ENCODE measurements at regions not wholly inside any gene's neighbourhood (a gene's known extent, or its start where the extent isn't known, plus 50 kb on each side); places are given as distances from the start of the nearest gene placed in this dataset.

GRCh38 chr1:56397409-56397808 lies 182.0 kb downstream of the PLPP3 start:
- no peaks in the 10 kb centered on the region for H3K4me1 ChIP-seq (ENCODE audit: control insufficient read depth, insufficient read depth, low read length, poor library complexity, severe bottlenecking)

DNA sequence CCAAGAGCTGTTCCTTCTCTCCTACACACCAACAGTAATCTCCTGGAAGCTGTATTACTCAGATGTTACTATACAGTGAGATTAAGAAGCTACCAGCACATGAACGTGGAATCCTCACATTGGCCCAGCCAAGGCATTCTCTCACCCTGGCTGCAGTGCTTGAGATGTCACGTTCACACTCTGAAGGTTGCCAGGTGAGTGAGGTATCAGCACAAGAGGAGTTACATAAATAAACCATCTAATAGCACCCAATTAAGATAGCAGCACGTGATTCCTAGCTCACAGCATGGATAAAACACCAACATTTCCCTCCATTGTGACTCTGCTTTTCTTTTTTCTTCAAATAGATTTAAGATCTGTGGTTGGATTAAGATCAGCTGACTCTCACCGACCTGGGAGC lies 182.8 kb downstream of the PLPP3 start:
- no peaks in the 10 kb centered on the region for H3K9me3 ChIP-seq (ENCODE audit: control insufficient read depth, low read length)
- H3K4me3 ChIP-seq (ENCODE audit: insufficient read depth, low read depth, low read length, poor library complexity, severe bottlenecking) = no peak overlapping the region
- no peaks in the 10 kb centered on the region for H3K27me3 ChIP-seq (replicated peaks; ENCODE audit: control insufficient read depth, insufficient read depth, low read length, poor library complexity, severe bottlenecking)
- DNase-seq = no peak
- H3K4me1 ChIP-seq (ENCODE audit: control insufficient read depth, insufficient read depth, low read length, poor library complexity, severe bottlenecking) = no peaks in the 10 kb centered on the region
- H3K36me3 ChIP-seq (ENCODE audit: control insufficient read depth, insufficient read depth, low read length) = no peaks in the 10 kb centered on the region
- no peak overlapping the region for H3K27ac ChIP-seq (ENCODE audit: insufficient read depth, low read length, poor library complexity, severe bottlenecking)

More at GRCh38 chr1:56397409-56397808, 182.0 kb downstream of the PLPP3 start:
- Histone ChIP-seq H3K4me3 (ENCODE audit: insufficient read depth, low read depth, low read length, poor library complexity, severe bottlenecking) (no peak overlapping the region), H3K9me3 (ENCODE audit: control insufficient read depth, low read length) (no peaks in the 10 kb centered on the region), H3K27ac (ENCODE audit: insufficient read depth, low read length, poor library complexity, severe bottlenecking) (no peak overlapping the region), H3K27me3 (replicated peaks; ENCODE audit: control insufficient read depth, insufficient read depth, low read length, poor library complexity, severe bottlenecking) (no peaks in the 10 kb centered on the region), H3K36me3 (ENCODE audit: control insufficient read depth, insufficient read depth, low read length) (no peaks in the 10 kb centered on the region)
- DNase-seq = no peak

DNA sequence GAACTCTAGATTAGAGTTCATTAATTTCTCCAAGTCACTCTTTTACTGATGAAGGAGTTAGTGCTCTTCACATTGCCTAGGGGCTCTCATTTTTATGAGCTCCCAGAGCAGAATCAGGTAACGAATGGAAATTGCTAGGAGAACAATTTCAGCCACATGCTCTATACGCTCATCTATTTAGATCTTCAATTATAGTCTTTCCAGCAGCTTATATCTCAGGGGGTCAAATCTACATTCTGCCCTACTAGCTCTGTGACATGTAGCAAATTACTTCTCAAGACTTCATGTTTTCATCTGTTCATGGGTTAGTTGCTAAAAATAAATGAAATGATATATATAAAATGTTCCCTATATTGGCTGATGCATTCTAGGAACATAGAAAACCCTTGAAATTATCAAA lies 183.6 kb downstream of the PLPP3 start:
- H3K36me3 ChIP-seq (ENCODE audit: control insufficient read depth, insufficient read depth, low read length) = no peaks in the 10 kb centered on the region
- no peak overlapping the region for H3K4me3 ChIP-seq (ENCODE audit: insufficient read depth, low read depth, low read length, poor library complexity, severe bottlenecking)
- H3K27ac ChIP-seq (ENCODE audit: insufficient read depth, low read length, poor library complexity, severe bottlenecking) = no peak overlapping the region
- H3K4me1 ChIP-seq (ENCODE audit: control insufficient read depth, insufficient read depth, low read length, poor library complexity, severe bottlenecking) = no peaks in the 10 kb centered on the region
- no peak for DNase-seq
- no peaks in the 10 kb centered on the region for H3K9me3 ChIP-seq (ENCODE audit: control insufficient read depth, low read length)
- no peaks in the 10 kb centered on the region for H3K27me3 ChIP-seq (replicated peaks; ENCODE audit: control insufficient read depth, insufficient read depth, low read length, poor library complexity, severe bottlenecking)

- H3K27me3 ChIP-seq (replicated peaks; ENCODE audit: control insufficient read depth, insufficient read depth, low read length, poor library complexity, severe bottlenecking) = no peaks in the 10 kb centered on the region
- no peaks in the 10 kb centered on the region for H3K4me1 ChIP-seq (ENCODE audit: control insufficient read depth, insufficient read depth, low read length, poor library complexity, severe bottlenecking)
- H3K27ac ChIP-seq (ENCODE audit: insufficient read depth, low read length, poor library complexity, severe bottlenecking) = no peak overlapping the region
- no peaks in the 10 kb centered on the region for H3K9me3 ChIP-seq (ENCODE audit: control insufficient read depth, low read length)
- no peak for DNase-seq
- no peak overlapping the region for H3K4me3 ChIP-seq (ENCODE audit: insufficient read depth, low read depth, low read length, poor library complexity, severe bottlenecking)
- no peaks in the 10 kb centered on the region for H3K36me3 ChIP-seq (ENCODE audit: control insufficient read depth, insufficient read depth, low read length)
These were observed 185.1 kb downstream of the PLPP3 start for GRCh38 chr1:56394298-56394697.

GRCh38 chr1:56390934-56391731 lies 188.2 kb downstream of the PLPP3 start:
- H3K9me3 ChIP-seq (ENCODE audit: control insufficient read depth, low read length) = no peaks in the 10 kb centered on the region
- no peak overlapping the region for H3K27ac ChIP-seq (ENCODE audit: insufficient read depth, low read length, poor library complexity, severe bottlenecking)
- DNase-seq = no peak

GRCh38 chr1:56390232-56390867 lies 189.0 kb downstream of the PLPP3 start:
- Histone ChIP-seq H3K4me1 (ENCODE audit: control insufficient read depth, insufficient read depth, low read length, poor library complexity, severe bottlenecking) (no peaks in the 10 kb centered on the region), H3K36me3 (ENCODE audit: control insufficient read depth, insufficient read depth, low read length) (no peaks in the 10 kb centered on the region), H3K4me3 (ENCODE audit: insufficient read depth, low read depth, low read length, poor library complexity, severe bottlenecking) (no peak overlapping the region), H3K27ac (ENCODE audit: insufficient read depth, low read length, poor library complexity, severe bottlenecking) (no peak overlapping the region), H3K9me3 (ENCODE audit: control insufficient read depth, low read length) (no peaks in the 10 kb centered on the region), H3K27me3 (replicated peaks; ENCODE audit: control insufficient read depth, insufficient read depth, low read length, poor library complexity, severe bottlenecking) (no peaks in the 10 kb centered on the region)
- no peak for DNase-seq

More at GRCh38 chr1:56390934-56391731, 188.2 kb downstream of the PLPP3 start:
- Histone ChIP-seq H3K4me1 (ENCODE audit: control insufficient read depth, insufficient read depth, low read length, poor library complexity, severe bottlenecking) (no peaks in the 10 kb centered on the region), H3K36me3 (ENCODE audit: control insufficient read depth, insufficient read depth, low read length) (no peaks in the 10 kb centered on the region), H3K27me3 (replicated peaks; ENCODE audit: control insufficient read depth, insufficient read depth, low read length, poor library complexity, severe bottlenecking) (no peaks in the 10 kb centered on the region), H3K4me3 (ENCODE audit: insufficient read depth, low read depth, low read length, poor library complexity, severe bottlenecking) (no peak overlapping the region)

- no peaks in the 10 kb centered on the region for H3K27me3 ChIP-seq (replicated peaks; ENCODE audit: control insufficient read depth, insufficient read depth, low read length, poor library complexity, severe bottlenecking)
- H3K4me3 ChIP-seq (ENCODE audit: insufficient read depth, low read depth, low read length, poor library complexity, severe bottlenecking) = no peak overlapping the region
- H3K27ac ChIP-seq (ENCODE audit: insufficient read depth, low read length, poor library complexity, severe bottlenecking) = no peak overlapping the region
- H3K36me3 ChIP-seq (ENCODE audit: control insufficient read depth, insufficient read depth, low read length) = no peaks in the 10 kb centered on the region
- H3K9me3 ChIP-seq (ENCODE audit: control insufficient read depth, low read length) = no peaks in the 10 kb centered on the region
- DNase-seq = no peak
- H3K4me1 ChIP-seq (ENCODE audit: control insufficient read depth, insufficient read depth, low read length, poor library complexity, severe bottlenecking) = no peaks in the 10 kb centered on the region
These were observed 189.6 kb downstream of the PLPP3 start for GRCh38 chr1:56389813-56390212.

DNA sequence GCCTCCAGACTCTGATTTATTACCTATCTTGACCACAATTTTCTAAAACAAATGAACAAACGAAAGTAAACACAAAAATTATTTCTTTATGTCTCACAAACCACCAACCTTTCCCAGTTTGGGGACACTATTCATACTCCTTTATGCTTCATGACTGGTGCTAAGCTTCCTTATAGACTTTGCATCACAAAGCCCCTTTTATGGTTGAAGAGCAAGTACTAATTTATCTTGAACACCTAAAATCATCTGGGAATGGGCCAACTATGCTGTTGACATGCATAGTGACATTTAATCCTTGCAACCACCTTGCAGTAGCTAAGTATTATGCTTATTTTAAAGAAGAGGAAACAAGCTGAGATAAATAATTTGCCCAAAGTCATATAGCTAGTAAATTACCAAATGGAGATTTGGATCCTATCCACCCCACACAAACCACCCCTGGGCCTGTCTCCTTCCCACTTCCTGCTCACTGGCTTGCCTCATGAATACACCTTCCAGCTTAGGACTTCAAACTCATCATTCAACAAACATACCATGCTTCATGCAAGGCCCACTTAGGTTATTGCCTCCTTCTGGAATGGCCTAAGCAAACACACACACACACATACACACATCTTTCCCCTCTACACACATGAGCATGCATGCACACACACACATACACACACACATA lies 192.2 kb downstream of the PLPP3 start:
- Histone ChIP-seq H3K4me1 (ENCODE audit: control insufficient read depth, insufficient read depth, low read length, poor library complexity, severe bottlenecking) (no peaks in the 10 kb centered on the region), H3K9me3 (ENCODE audit: control insufficient read depth, low read length) (no peaks in the 10 kb centered on the region), H3K4me3 (ENCODE audit: insufficient read depth, low read depth, low read length, poor library complexity, severe bottlenecking) (no peak overlapping the region), H3K36me3 (ENCODE audit: control insufficient read depth, insufficient read depth, low read length) (no peaks in the 10 kb centered on the region), H3K27me3 (replicated peaks; ENCODE audit: control insufficient read depth, insufficient read depth, low read length, poor library complexity, severe bottlenecking) (no peaks in the 10 kb centered on the region), H3K27ac (ENCODE audit: insufficient read depth, low read length, poor library complexity, severe bottlenecking) (no peak overlapping the region)
- DNase-seq = no peak

GRCh38 chr1:56385314-56385713 lies 194.0 kb downstream of the PLPP3 start:
- Histone ChIP-seq H3K27me3 (replicated peaks; ENCODE audit: control insufficient read depth, insufficient read depth, low read length, poor library complexity, severe bottlenecking) (no peaks in the 10 kb centered on the region), H3K36me3 (ENCODE audit: control insufficient read depth, insufficient read depth, low read length) (no peaks in the 10 kb centered on the region), H3K27ac (ENCODE audit: insufficient read depth, low read length, poor library complexity, severe bottlenecking) (no peak overlapping the region), H3K4me3 (ENCODE audit: insufficient read depth, low read depth, low read length, poor library complexity, severe bottlenecking) (no peak overlapping the region), H3K4me1 (ENCODE audit: control insufficient read depth, insufficient read depth, low read length, poor library complexity, severe bottlenecking) (no peaks in the 10 kb centered on the region), H3K9me3 (ENCODE audit: control insufficient read depth, low read length) (no peaks in the 10 kb centered on the region)
- no peak for DNase-seq

DNA sequence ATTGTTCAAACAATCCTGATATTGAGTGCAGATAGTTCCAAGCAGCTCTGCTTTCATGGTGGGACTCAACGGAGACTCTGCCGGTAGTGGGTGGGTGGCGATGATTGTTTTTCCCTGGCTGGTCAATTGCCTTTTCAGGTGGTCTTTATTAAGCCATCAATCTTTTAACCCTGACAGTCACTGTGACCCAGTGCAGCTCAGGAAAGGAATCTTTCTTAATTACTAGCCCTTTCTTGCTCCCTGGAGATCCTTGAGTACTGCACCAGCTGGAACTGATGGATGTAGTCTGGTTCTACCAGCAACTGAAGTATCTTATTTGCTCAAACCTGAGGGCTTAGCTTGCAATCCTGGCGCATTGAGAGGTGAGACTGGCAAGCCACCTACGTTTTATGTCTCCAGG lies 196.4 kb downstream of the PLPP3 start:
- DNase-seq = no peak
- no peaks in the 10 kb centered on the region for H3K27me3 ChIP-seq (replicated peaks; ENCODE audit: control insufficient read depth, insufficient read depth, low read length, poor library complexity, severe bottlenecking)
- H3K4me1 ChIP-seq (ENCODE audit: control insufficient read depth, insufficient read depth, low read length, poor library complexity, severe bottlenecking) = no peaks in the 10 kb centered on the region
- H3K9me3 ChIP-seq (ENCODE audit: control insufficient read depth, low read length) = no peaks in the 10 kb centered on the region
- no peaks in the 10 kb centered on the region for H3K36me3 ChIP-seq (ENCODE audit: control insufficient read depth, insufficient read depth, low read length)
- no peak overlapping the region for H3K27ac ChIP-seq (ENCODE audit: insufficient read depth, low read length, poor library complexity, severe bottlenecking)
- no peak overlapping the region for H3K4me3 ChIP-seq (ENCODE audit: insufficient read depth, low read depth, low read length, poor library complexity, severe bottlenecking)
